HepG2 (cell line): ENCODE measurements at regions not wholly inside any gene's neighbourhood (a gene's known extent, or its start where the extent isn't known, plus 50 kb on each side); places are given as distances from the start of the nearest gene placed in this dataset.

Source experiments
- ATAC-seq: fragments of 200-7000 bp; cut with Tn5 transposase; 3 replicates; pipeline ENCODE4 v1.9.1; 2020; ENCODE audit warnings: mild to moderate bottlenecking, moderate library complexity
- BruUV-seq: library from RNA; stranded (reverse); fragments of 400-500 nt; replicated peaks from 2 replicates; lab custom pipeline; 2021; lab: Mats Ljungman, UMichigan
- CTCF ChIA-PET: fragments of 300-600 bp; formaldehyde crosslinking; extraction: SDS; loops from one replicate; lab custom pipeline; 2021; ENCODE audit warnings: low total read pairs, inconsistent platforms, low intra/inter-chr PET ratio; lab: Yijun Ruan, JAX
- POLR2A ChIA-PET: fragments of 350-600 bp; sonication (Branson Sonifier 250); formaldehyde crosslinking; loops from one replicate; lab custom pipeline; 2020; ENCODE audit warnings: antibody characterized with exemption, inconsistent platforms; lab: Yijun Ruan, JAX
- DNase-seq: peaks from one replicate; pipeline ENCODE4 v3.0.0-alpha.2; 2015; ENCODE audit warnings: low spot score
- FAIRE-seq: peaks from 3 replicates; lab custom pipeline; 2011; peaks lifted over from hg19 to GRCh38; lab: Jason Lieb, UNC
- H2AFZ ChIP-seq: one replicate; pipeline ENCODE4 v1.6.1; 2011; ENCODE audit warnings: low read length, inconsistent platforms
- H3K27ac ChIP-seq: fragments of 300-600 bp; 3 replicates; pipeline ENCODE4 v1.8.0; 2011; ENCODE audit warnings: mixed run types, mild to moderate bottlenecking, mixed read lengths, low read length, inconsistent platforms; ENCODE audit not compliant: insufficient read depth; ENCODE audit errors: extremely low read length
- H3K27me3 ChIP-seq, 2 experiments: fragments of 200-600 bp in 1 of 2; 2 replicates in 1 of 2; 3 replicates in 1 of 2; pipeline versions ENCODE4 v1.6.0 to v1.8.0; 2011; ENCODE audit warnings: low read length in 2 of 2, mild to moderate bottlenecking in 2 of 2, moderate library complexity in 2 of 2, inconsistent platforms in 1 of 2; ENCODE audit not compliant: insufficient read depth in 2 of 2, control insufficient read depth in 1 of 2
- H3K36me3 ChIP-seq, 2 experiments: fragments of 200-600 bp in 1 of 2; replicated peaks in 1 of 2; 2 replicates in 1 of 2; 3 replicates in 1 of 2; pipeline versions ENCODE4 v1.5.1 to v1.8.0; 2011; ENCODE audit warnings: low read length in 2 of 2, inconsistent platforms in 1 of 2; ENCODE audit not compliant: insufficient read depth in 2 of 2, control insufficient read depth in 1 of 2
- H3K4me1 ChIP-seq: 2 replicates; pipeline ENCODE4 v1.5.1; 2012; ENCODE audit warnings: low read length, inconsistent platforms; ENCODE audit not compliant: insufficient read depth
- H3K4me2 ChIP-seq: 2 replicates; pipeline ENCODE4 v1.6.0; 2011; ENCODE audit warnings: low read depth, low read length, inconsistent platforms
- H3K4me3 ChIP-seq, 3 experiments: fragments of 200-600 bp in 1 of 3; sonication (generic), shearing (Covaris generic) in 1 of 3; replicated peaks in 1 of 3; 2 replicates each; pipeline ENCODE4 v1.5.1; 2011 to 2016; ENCODE audit warnings: low read length in 3 of 3, inconsistent platforms in 2 of 3, low read depth in 2 of 3, mild to moderate bottlenecking in 2 of 3, control low read depth in 1 of 3, mixed read lengths in 1 of 3; ENCODE audit not compliant: insufficient read depth in 1 of 3
- H3K79me2 ChIP-seq: one replicate; pipeline ENCODE4 v1.6.1; 2011; ENCODE audit warnings: low read length, inconsistent platforms; ENCODE audit not compliant: insufficient read depth
- H3K9ac ChIP-seq: 2 replicates; pipeline ENCODE4 v1.6.0; 2011; ENCODE audit warnings: mild to moderate bottlenecking, low read depth, low read length, inconsistent platforms; ENCODE audit not compliant: insufficient read depth
- H3K9me3 ChIP-seq: 2 replicates; pipeline ENCODE4 v1.5.1; 2012; ENCODE audit warnings: mild to moderate bottlenecking, low read length
- H4K20me1 ChIP-seq: 2 replicates; pipeline ENCODE4 v1.6.0; 2011; ENCODE audit warnings: inconsistent platforms, mild to moderate bottlenecking, low read length, moderate library complexity; ENCODE audit not compliant: insufficient read depth
- ATAD3A ChIP-seq: sonication (generic); formaldehyde crosslinking; IDR thresholded peaks from 2 replicates; pipeline ENCODE4 v1.4.0; 2020; ENCODE audit warnings: missing genetic modification reagents
- DDIT3 ChIP-seq: sonication (generic); formaldehyde crosslinking; IDR thresholded peaks from 2 replicates; pipeline ENCODE4 v1.4.0; 2020; ENCODE audit warnings: mild to moderate bottlenecking, missing genetic modification reagents
- HMGXB4 ChIP-seq, 2 experiments: sonication (generic) in 1 of 2; formaldehyde crosslinking in 1 of 2; IDR thresholded peaks; 2 replicates each; pipeline versions ENCODE4 v1.4.0 to v1.6.1; 2018 to 2020; ENCODE audit warnings: missing genetic modification reagents in 2 of 2, borderline replicate concordance in 1 of 2, low read depth in 1 of 2, mild to moderate bottlenecking in 1 of 2, missing biosample characterization in 1 of 2
- HNRNPK ChIP-seq: fragments of 200-400 bp; formaldehyde crosslinking; IDR thresholded peaks from 2 replicates; pipeline ENCODE4 v1.6.1; 2018; ENCODE audit warnings: low read length, low read depth, moderate library complexity, mild to moderate bottlenecking; ENCODE audit not compliant: poor library complexity, severe bottlenecking
- MTA1 ChIP-seq: sonication (generic); formaldehyde crosslinking; IDR thresholded peaks from 2 replicates; pipeline ENCODE4 v1.4.0; 2020; ENCODE audit warnings: missing genetic modification reagents, mild to moderate bottlenecking, borderline replicate concordance
- NFE2L1 ChIP-seq: sonication (generic); formaldehyde crosslinking; IDR thresholded peaks from 2 replicates; pipeline ENCODE4 v1.4.0; 2020; ENCODE audit warnings: missing genetic modification reagents, mild to moderate bottlenecking, borderline replicate concordance
- NFRKB ChIP-seq: fragments of 450-650 bp; IDR thresholded peaks from 2 replicates; pipeline ENCODE4 v1.6.1; 2017
- NR2F1 ChIP-seq, 2 experiments: fragments of 450-650 bp in 1 of 2; formaldehyde crosslinking in 1 of 2; IDR thresholded peaks; 2 replicates each; pipeline versions ENCODE4 v1.5.0 to v1.6.1; 2016 to 2020; ENCODE audit warnings: mild to moderate bottlenecking in 1 of 2, missing compliant biosample characterization in 1 of 2, missing genetic modification reagents in 1 of 2, moderate library complexity in 1 of 2
- PPARG ChIP-seq: conservative IDR thresholded peaks from 2 replicates; pipeline ENCODE4 v1.6.1; 2016; ENCODE audit warnings: missing biosample characterization, missing genetic modification reagents
- SRSF9 ChIP-seq: fragments of 200-400 bp; formaldehyde crosslinking; IDR thresholded peaks from 2 replicates; pipeline ENCODE4 v1.6.1; 2018; ENCODE audit warnings: borderline replicate concordance, mild to moderate bottlenecking, low read depth, low read length; ENCODE audit not compliant: insufficient read depth, poor library complexity, severe bottlenecking
- ZBTB1 ChIP-seq: sonication (generic); formaldehyde crosslinking; IDR thresholded peaks from 2 replicates; pipeline ENCODE4 v1.4.0; 2020; ENCODE audit warnings: missing genetic modification reagents, borderline replicate concordance
- ZFP36 ChIP-seq: fragments of 150-350 bp; IDR thresholded peaks from 2 replicates; pipeline ENCODE4 v1.6.1; 2018; ENCODE audit warnings: borderline replicate concordance, low read length, low read depth; ENCODE audit not compliant: partially characterized antibody
- ZFP37 ChIP-seq: sonication (generic); formaldehyde crosslinking; IDR thresholded peaks from 2 replicates; pipeline ENCODE4 v1.4.0; 2020; ENCODE audit warnings: missing genetic modification reagents, borderline replicate concordance
- ZFP91 ChIP-seq: sonication (generic); formaldehyde crosslinking; IDR thresholded peaks from 2 replicates; pipeline ENCODE4 v1.9.0; 2022; ENCODE audit warnings: missing genetic modification reagents, mild to moderate bottlenecking, borderline replicate concordance
- ZNF234 ChIP-seq: sonication (generic); formaldehyde crosslinking; conservative IDR thresholded peaks from 2 replicates; pipeline ENCODE4 v1.5.1; 2020; ENCODE audit warnings: mild to moderate bottlenecking, missing genetic modification reagents
- ZNF326 ChIP-seq: sonication (generic); formaldehyde crosslinking; IDR thresholded peaks from 2 replicates; pipeline ENCODE4 v1.4.0; 2020; ENCODE audit warnings: missing genetic modification reagents, borderline replicate concordance
- ZNF530 ChIP-seq: sonication (generic); formaldehyde crosslinking; IDR thresholded peaks from 2 replicates; pipeline ENCODE4 v1.5.0; 2020; ENCODE audit warnings: low read depth, mild to moderate bottlenecking, missing genetic modification reagents
- ZNF543 ChIP-seq: sonication (generic); formaldehyde crosslinking; IDR thresholded peaks from 2 replicates; pipeline ENCODE4 v1.4.0; 2020; ENCODE audit warnings: mild to moderate bottlenecking, missing genetic modification reagents
- ZNF761 ChIP-seq: sonication (generic); formaldehyde crosslinking; conservative IDR thresholded peaks from 2 replicates; pipeline ENCODE4 v1.4.0; 2020; ENCODE audit warnings: mild to moderate bottlenecking, missing genetic modification reagents
- WGBS: methylation state at CpG from one replicate; pipeline ENCODE4 v1.1.6; 2017; ENCODE audit warnings: low lambda C conversion rate; 5-methylcytosine and 5-hydroxymethylcytosine counted together
- in situ Hi-C: cut with HindIII; loops from 2 replicates; pipeline ENCODE4 v1.10.0; 2017; ENCODE audit warnings: low pct_unique_long_range_greater_than_20kb; ENCODE audit not compliant: extremely low pct_ligation_motif_present
- intact Hi-C: fragments of 100-400 bp; cut with micrococcal nuclease; formaldehyde crosslinking; loops from one replicate; pipeline ENCODE4 v1.10.0; 2022; ENCODE audit not compliant: unreplicated experiment

- no peak for TF ChIP-seq SRSF9
- no peak for TF ChIP-seq ZBTB1 (CRISPR knock-in tag)
- TF ChIP-seq ATAD3A (CRISPR knock-in tag) = no peak
- TF ChIP-seq ZNF761 (CRISPR knock-in tag) = no peak
- TF ChIP-seq NFE2L1 (CRISPR knock-in tag) = no peak
- no peak for TF ChIP-seq NFRKB
- no peak for TF ChIP-seq HNRNPK
- TF ChIP-seq ZNF543 = no peak
- no peak for TF ChIP-seq ZFP91
Observed at GRCh38 chr3:178900029-178900646, 171.5 kb downstream of the ZMAT3 start (continued).

GRCh38 chr3:178895178-178895789, 176.3 kb downstream of the ZMAT3 start:
- Histone ChIP-seq H3K79me2 (no peaks in the 10 kb centered on the region), H3K4me1 (no peaks in the 10 kb centered on the region), H3K27me3 (no peaks in the 10 kb centered on the region), H3K27ac (no peak overlapping the region), H3K36me3 (no peaks in the 10 kb centered on the region), H4K20me1 (no peaks in the 10 kb centered on the region), H3K9me3 (peaks cover 6% of the 10 kb centered on the region; the same call in 1 of the 2 replicates), H3K4me2 (no peak overlapping the region), H3K4me3 (no peak overlapping the region), H3K9ac (no peak overlapping the region), H2AFZ (no peak overlapping the region)
- ChIA-PET POLR2A (no interaction called here), CTCF (no interaction called here)
- WGBS = 22% methylated on average over 4 of the region's 4 CpGs
- no peak for ATAC-seq
- no peak for DNase-seq
- in situ Hi-C loops (no loop called here), intact Hi-C loops (no loop called here)
- FAIRE-seq = no peak
- no TSS peak for BruUV-seq
- TF ChIP-seq ZNF326 (CRISPR knock-in tag) = no peak
- no peak for TF ChIP-seq DDIT3 (CRISPR knock-in tag)
- no peak for TF ChIP-seq HMGXB4 (CRISPR knock-in tag; IDR thresholded peaks at IDR 0.05; ENCODE audit: borderline replicate concordance in 1 of 2, low read depth in 1 of 2)
- TF ChIP-seq NR2F1 (CRISPR knock-in tag; IDR thresholded peaks at IDR 0.05) = no peak
- no peak for TF ChIP-seq ZNF530 (CRISPR knock-in tag)
- TF ChIP-seq MTA1 (CRISPR knock-in tag) = no peak
- TF ChIP-seq ZFP37 (CRISPR knock-in tag) = no peak
- TF ChIP-seq ZFP36 = no peak
- TF ChIP-seq PPARG (CRISPR knock-in tag) = no peak
- no peak for TF ChIP-seq ZNF234
